HG02885 (cell line): ENCODE measurements at regions not wholly inside any gene's neighbourhood (a gene's known extent, or its start where the extent isn't known, plus 50 kb on each side); places are given as distances from the start of the nearest gene placed in this dataset.

ENCODE experiments used
- ATAC-seq: cut with Tn5 transposase; IDR thresholded peaks from one replicate; pipeline ENCODE4 v1.9.1; 2021; ENCODE audit warnings: mild to moderate bottlenecking; ENCODE audit not compliant: unreplicated experiment, poor library complexity

DNA sequence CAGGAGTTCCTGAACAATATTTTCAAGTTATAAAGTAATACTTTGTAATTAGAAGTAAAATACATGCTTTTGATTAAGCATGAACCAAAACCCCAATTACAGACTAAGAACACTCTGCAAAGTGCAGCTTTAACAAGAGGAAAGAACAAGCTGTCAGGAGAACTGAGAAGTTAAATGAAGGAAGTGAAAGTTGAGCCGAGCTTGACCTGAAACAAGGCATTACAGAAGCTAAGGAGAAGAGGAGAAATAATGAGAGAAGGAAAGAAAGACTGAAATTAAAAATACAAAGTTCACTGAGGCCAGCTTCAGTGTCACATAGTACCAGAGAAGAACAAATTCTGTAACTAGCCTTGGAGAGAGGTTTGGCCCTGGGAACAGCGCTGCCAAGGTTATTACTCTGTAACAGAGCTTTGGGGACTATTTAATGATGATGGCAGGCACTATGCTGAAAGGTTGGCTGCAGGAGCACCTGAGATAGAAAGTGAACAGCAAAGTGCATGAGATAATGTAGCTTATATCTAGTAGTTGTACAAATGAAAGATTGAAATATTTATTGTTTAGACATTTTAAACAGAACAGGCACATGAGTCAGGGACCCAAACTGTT is 241.9 kb upstream of the PEX5L start:
- ATAC-seq, result peak; percentile 97

DNA sequence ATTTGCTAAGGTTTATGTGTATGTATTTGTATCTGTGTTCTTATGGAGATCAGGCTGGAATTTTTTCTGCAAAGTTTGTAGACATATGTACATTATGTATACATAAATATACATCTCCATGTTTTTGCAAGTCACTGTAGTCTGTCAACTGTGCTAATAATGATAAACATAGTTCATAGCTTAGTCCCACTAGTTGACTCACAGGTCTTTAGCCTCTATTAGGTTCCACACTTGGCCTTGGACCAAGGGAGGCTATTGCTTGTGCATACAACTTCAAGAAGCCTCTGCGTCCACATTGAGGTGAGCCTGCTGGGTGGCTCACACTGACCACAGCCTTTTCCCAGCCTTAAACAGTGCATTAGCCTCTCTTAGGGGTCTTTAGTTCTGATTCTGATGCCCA is 243.8 kb upstream of the PEX5L start:
- no peak for ATAC-seq

DNA sequence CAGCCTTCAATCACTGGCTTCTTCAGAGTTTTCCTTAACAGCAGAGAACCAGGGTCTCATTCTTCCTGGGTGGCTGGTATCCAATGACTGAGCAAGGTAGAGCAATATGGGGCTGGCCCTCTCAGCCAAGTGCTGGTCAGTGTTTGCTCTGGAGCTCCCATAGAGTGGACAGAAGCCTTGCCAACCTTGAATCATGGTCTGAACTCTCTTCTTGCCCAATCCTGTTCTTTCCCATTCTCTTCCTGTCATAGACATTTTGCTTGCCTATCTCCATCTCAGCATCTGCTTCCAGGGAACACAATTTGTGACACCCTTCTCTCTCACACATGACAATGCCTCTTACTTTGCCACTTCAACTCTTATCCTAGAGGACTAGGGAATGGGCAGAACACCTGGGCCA is 245.6 kb upstream of the PEX5L start:
- no peak for ATAC-seq

DNA sequence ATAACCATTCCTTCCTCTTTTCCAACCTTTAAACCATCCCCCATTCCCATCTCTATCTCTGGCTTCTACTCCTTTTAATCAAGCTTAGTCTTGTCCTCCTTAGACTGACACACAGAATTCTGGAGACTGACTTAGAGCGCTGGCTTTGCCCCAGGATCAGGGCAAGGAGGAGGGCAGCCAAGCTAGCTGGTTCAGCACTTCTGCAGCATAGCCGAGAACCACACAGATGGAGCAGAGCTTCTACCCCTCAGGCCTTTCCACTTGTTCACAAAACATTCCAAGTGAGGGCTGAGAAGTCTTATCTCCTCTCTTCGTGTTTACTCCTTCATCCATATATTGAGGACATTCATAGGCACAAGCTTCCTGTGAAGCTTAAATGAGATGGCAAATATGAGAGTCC is 246.5 kb upstream of the PEX5L start:
- no peak for ATAC-seq

DNA sequence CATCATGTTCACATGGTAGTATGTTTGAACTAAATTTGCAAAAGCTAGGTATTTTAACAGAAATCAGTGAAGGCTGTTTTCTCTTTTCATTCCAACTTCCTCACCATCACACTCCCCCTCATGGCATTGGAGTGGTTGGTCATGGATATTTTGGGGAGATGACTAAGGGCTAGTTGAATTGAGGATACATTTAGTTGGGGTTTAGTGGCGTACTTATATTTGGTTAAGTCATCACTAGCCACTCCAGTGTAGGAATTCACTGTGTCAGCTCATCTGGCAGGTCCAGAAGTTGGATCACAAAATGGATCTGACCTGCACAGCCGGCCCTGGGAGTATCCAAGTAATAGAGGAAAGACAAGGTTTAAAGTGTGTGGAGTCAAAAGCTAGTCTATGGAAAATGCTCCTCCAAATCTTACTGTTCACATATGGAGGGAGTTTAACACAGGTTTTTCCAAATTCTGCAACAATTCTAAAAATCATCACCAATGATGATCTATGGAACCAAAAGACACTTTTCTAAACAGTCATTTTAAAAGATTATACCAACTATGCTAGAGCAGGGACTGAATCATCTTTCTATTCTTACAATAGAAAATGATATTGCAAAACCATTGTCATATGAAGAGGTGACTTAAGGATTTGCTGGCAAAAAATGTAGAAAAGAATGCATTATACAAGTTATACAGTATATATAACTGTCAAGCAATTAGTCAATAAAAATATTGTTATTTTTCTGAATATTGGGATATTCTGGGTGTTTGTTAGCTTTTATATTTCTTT is 247.8 kb upstream of the PEX5L start:
- no peak for ATAC-seq

DNA sequence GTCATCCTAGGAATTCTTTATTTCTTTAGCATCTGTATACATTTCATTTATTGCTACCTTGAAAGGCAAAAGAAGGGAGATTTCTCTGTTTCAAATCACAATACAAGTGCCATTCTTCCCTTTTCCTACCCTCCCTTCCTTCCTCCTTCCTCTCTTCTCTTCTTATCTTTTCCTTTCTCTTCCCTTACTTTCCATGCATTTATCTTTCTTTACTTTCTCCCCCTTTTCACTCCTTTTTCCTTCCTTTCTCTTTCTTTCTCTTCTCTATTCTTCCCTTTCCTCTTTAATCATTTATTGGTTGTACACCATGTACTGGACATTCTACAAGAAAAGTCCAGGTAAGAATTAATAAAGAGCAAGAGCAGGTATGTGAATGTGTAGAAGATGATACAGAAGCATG is 251.0 kb upstream of the PEX5L start:
- ATAC-seq, result no peak

DNA sequence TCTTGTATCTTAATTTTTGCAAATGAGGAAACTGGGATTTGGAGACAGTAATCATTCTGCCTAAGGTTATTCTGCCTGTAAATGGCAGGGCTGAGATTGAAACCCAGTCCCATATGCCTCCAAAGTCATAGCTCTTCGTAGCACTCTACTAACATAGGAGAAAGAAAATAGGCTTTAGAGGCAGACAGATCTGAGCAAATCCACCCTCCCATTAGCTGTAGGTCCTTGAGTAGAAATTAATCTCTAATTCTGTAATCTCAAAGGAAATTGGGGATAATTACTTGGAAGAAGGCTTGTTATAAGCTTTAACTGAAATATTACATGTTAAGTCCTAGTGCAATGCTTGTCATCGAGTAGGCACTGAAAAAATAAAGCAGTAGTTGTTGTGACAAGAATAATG is 252.1 kb upstream of the PEX5L start:
- no peak for ATAC-seq

DNA sequence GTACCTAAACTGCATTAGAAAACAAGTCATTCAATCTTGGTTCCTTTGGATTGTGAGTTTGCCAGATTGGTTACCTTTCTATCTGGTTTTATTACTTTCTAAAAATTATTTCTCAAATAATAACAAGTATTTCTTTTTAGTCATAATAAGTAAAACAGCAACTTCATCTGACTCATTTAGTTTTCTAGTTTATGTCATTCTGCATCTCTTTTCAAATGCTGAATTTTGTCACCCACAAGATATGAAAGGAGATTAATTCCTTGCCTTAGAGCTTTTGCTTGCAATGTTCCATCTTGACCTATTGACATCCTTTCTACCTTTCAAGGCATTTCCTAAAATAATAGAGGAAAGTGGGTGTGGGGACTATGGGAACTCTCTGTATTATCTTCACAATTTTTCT is 253.6 kb upstream of the PEX5L start:
- ATAC-seq, result no peak

DNA sequence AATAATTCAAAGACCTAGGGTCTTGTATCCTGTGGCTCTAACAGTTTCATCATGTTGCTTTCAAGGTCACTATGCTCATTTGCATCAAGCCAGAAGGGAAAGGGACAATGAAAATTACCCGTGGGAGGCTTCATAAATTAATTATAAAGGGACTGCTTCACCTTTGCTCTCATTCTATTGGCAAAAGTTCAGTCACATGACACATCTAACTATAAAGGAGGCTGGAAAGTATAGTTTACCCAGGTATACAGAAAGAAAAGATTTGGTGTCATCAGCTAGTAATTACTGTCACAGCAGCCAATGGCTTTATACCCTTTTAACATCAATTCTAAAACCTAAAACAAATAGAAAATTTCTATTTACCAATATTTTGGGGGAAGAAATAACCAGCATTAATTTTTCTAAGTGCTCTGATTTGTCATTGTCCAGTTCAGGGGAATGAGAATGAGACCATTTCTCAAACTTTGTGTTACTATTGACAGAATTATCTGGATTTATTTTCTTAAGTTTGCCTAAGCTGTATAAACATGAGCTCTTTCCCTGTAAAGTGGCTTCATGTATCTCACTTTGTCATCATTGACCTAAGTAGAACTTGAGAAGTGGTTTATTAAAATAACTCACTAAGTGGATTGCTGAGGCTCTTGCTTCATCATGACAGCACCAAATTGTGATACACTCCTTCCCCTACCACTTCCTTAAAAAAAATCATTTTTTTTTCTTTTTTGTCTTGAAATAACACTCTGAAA is 257.7 kb upstream of the PEX5L start:
- no peak for ATAC-seq

DNA sequence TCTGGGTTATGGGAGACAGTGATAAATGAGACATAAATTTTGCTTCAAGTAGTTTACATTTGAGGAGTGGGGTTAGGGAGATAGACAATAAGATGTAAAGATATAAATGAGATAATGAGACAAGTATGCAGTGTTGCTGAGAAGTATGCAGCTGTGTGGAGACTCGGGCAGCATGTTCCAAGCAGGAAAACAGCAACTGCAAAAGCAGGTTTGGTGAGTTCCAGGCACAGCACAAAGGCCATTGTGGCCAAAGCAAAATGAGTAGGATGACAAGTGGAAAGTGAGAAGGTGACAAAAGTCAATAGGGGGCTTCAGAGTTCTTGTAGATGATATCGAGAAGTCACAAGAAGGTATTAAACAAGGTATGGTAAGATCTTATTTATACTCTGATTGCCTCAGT is 259.1 kb upstream of the PEX5L start:
- no peak for ATAC-seq

DNA sequence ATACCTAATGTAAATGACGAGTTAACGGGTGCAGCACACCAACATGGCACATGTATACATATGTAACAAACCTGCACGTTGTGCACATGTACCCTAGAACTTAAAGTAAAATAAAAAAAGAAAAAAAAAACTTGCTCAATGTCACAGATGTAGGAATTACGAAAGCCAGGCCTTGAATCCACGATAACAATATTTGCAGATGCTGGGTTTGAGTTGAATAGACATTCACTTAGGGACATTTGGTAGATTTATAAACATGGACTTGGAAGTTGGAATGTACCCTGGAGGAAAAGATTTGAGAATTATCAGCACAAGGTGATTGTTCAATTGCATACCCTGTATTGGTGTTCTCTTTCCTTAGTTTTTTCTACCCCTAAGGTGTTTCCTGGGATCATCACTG is 260.2 kb upstream of the PEX5L start:
- no peak for ATAC-seq

DNA sequence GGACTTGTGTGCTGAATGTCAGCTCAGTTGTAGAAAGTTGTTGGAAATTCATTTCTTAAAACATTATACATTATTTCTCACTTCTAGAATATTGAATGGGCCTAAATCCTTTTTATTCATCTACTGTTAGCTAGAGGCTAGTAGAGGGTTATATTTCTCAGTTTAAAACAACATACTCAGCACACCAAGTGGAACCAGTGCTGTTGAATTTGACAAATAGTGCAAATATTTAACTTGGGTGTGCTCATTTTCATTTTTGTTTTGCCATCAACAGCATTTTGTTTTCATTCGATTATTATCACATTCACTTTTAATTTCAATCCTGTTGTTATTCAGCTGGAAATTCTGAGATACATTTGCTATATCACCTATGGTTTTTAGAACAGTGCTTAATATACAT is 269.4 kb upstream of the PEX5L start:
- ATAC-seq, result no peak

DNA sequence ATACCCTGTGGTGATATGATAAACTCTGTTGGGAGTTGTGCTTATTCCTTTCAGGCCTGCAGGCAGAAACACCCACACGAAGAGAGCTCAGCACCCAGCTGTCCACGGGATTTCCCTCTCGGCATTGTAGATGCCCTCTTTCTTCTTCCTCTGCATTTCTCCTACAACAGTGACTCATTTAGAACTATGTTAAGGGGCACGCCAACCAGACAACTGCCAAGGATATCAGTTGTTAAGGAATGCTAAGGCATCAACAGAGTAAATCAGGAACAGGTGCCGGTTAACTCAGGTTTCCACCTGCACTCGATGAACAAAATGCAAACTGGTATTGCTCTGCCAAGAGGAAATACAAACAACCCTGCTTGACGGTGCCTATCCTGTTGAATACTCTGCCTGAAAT is 270.0 kb upstream of the PEX5L start:
- no peak for ATAC-seq

DNA sequence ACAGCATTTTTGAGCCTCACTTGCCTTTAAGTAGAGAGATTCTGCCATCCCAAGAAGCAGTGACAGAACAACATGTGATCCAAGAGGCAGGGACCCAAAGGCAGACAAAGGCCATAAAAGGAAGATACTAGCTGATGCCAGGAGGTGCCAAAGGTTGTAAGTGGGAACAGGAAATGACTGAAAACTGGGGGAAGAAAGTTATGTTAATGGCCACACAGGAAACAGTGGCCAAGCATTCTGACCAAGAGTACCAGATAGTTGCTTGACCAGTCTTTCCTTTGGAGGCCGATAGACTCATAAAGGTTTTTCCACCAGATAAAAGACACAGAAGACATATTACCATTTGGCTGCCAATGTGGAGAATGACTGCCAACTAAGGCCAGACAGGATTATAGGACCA is 274.5 kb upstream of the PEX5L start:
- ATAC-seq, result no peak

DNA sequence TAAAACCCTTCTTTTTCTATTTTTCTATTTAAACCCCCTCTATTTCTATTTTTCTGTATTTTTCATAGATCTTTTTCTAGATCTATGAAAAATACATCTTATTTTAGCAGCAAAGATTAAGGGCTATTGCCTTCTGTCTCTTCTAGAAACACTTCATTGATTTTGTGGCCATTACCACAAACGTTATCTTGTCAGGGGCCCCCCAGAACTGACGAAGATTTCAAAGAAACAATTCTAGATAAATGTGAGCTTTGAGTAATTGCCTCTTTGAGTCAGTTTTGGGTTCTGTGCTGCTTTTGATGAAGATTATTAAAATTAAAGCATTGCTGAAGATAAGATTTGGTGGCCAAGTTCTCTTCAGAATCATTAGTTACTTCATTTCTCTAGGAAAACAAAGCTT is 279.6 kb upstream of the PEX5L start:
- peak; percentile 60 for ATAC-seq

DNA sequence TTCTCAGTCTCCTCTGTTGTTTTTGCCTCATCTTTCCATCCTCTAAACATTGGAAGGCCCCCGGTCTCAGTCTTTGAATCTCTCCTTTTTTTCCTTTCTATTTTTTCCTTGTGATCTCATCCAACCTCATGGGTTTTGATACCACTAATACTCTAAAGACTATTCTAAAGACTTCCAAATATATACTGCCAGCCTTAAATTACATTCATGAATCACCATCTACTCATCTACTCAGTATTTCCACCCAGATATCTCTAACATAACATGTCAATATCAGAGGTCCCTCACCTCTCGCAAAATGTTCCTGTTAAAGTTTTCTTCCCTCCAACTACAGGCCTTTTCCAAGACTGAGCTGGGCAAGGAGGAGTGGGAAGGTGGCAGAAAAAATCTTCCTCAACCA is 282.5 kb upstream of the TTC14 start:
- ATAC-seq, result no peak

DNA sequence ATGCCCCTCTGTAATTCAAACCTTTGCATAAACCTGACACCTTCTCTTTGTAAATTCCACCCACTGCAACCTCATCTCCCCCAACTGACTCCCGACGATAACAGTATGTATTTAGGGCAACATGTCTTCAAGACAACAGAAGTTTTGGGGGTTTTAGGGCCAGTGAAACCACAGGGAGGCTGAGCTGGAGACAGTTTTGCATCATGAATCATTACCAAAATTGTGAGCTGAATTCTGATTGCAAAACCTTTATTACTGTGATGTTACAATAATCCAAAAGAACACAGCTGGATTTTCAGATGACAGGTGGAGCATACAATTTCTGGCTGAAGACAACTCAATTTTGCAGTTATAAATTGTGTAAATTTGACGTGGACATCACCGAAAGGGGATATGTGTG is 281.3 kb upstream of the TTC14 start:
- no peak for ATAC-seq

DNA sequence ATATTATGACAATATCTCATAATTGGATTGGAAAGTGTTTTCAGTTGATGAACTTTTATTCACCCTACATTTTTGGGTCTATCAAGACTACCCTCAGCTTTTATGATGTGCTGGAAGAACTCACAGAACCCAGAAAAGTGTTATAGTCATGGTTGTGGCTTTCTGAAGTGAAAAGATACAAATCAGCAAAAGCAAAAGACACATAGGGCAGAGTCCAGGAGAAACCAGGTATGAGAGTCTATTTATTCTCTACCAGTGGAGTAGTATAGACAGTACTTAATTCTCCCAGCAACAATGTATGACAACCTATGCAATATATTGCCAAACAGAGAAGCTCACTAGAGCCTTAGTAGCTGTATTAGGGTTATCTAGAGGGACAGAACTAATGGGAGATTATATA is 280.4 kb upstream of the TTC14 start:
- ATAC-seq, result no peak

DNA sequence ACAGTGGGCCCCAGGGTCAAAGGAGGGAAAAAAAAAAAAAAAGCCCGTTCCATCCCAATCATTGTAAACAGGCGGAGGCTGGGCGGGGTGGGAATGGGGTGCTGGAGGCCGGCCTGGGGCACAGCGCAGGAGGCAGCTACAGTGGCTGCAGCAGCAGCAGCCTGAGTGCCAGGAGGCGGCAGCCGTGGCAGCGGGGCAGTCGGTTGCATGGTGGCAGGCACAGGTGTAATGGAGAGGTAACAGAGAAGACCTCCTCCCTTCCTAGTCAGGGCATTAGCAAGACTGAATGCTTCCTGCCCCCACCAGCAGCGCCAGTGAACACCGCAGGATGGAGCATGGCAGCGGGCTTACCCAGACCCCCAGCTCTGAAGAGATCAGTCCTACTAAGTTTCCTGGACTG is 279.1 kb upstream of the TTC14 start:
- ATAC-seq, result no peak

DNA sequence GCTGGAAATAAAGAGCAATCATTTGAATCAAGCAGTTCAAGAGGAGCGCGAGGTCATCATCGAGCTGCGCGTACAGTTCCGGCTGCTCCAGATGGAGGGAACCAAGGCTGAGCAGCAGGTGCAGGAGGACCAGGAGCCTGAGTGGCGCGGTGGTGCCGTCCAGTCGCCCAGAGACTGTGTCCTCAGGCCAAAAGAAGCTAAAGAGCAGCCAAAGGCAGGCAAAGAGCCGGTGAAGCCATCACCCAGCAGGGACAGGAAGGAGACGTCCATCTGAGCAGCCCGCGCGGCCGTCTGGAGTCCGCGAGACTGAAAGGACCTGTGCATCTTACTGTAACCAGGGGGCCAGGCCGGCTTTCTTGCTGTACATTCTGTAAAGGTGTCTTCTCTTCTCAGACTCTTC is 277.2 kb upstream of the TTC14 start:
- no peak for ATAC-seq

DNA sequence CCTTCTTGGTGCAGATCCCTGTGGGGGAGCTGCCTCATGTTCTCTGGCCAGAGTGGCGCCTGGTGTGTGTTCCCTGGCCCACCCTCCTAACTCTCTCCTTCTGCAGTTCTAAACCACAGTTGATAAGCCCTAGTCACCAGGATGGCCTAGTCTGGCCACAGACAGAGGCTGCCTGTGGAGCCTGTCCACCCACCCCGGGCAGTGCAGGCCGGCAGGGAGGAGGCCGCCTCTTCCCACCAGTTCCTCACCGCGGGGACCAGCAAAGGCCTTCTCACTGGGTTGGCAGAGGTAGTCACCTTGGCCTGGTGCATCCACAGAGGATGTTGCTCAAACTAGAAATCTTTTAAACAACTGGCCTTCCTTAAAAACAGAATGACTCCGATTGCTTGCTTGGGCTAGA is 276.4 kb upstream of the TTC14 start:
- no peak for ATAC-seq

DNA sequence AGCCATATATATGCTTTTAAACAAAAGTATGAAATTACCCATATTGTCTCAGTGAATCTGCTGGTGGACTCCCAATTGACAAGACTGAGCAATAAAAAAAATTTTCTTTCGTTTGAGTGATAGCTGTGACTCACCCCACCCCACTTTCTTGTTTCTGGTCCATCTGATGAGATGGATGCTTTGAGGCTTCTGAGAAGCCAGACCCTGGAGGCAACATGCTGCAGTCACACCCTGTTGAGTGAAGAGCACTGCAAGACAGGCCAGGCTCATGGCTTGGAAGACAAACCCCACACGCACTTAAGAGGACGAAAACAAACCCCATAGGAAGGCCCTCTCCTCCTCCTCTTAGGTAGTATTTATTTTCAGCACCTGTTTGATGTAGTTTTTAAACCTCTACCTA is 276.0 kb upstream of the TTC14 start:
- no peak for ATAC-seq
